Omental fat pad (tissue), 3 donors: ENCODE measurements at regions not wholly inside any gene's neighbourhood (a gene's known extent, or its start where the extent isn't known, plus 50 kb on each side); places are given as distances from the start of the nearest gene placed in this dataset.
"Not testable (repeated sequence)": the region's sequence is repeated elsewhere in the genome, so short reads cannot be mapped to it uniquely, and the experiment has no call there.

Experiments
- ATAC-seq: fragments of 150-250 bp; one replicate; pipeline ENCODE4 v1.9.1; 2016; ENCODE audit warnings: mild to moderate bottlenecking, moderate library complexity; ENCODE audit not compliant: low FRiP score
- DNase-seq: peaks from one replicate; pipeline ENCODE4 v3.0.0-alpha.2; 2019; ENCODE audit warnings: low spot score
- TF ChIP-seq, protein P1 (sequence below), 3 donors: fragments of 450-650 bp; IDR thresholded peaks; one replicate each; pipeline ENCODE4 v1.5.1; 2016 to 2017; ENCODE audit warnings: antibody characterized with exemption in 3 of 3, mild to moderate bottlenecking in 3 of 3, moderate library complexity in 2 of 3

DNA sequence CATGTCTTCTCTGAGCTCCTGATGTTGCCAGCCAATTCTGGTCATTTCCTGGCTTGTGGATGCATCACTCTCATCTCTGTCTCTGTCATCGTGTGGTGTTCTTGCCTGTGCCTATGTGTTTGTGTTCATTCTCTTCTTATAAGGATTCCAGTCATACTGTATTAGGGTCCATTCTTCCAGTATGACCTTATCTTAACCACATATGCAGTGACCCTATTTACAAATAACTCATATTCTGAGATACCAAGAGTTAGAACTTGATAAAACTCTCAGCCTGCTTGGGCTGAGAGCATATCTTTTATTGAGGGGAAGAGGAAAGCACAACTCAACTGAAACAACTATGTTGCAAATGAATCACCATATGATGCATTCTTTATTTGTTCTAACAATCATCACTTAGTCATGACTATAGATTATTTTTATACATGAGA lies 189.0 kb upstream of the ANXA10 start:
- TF ChIP-seq, protein P1, sequence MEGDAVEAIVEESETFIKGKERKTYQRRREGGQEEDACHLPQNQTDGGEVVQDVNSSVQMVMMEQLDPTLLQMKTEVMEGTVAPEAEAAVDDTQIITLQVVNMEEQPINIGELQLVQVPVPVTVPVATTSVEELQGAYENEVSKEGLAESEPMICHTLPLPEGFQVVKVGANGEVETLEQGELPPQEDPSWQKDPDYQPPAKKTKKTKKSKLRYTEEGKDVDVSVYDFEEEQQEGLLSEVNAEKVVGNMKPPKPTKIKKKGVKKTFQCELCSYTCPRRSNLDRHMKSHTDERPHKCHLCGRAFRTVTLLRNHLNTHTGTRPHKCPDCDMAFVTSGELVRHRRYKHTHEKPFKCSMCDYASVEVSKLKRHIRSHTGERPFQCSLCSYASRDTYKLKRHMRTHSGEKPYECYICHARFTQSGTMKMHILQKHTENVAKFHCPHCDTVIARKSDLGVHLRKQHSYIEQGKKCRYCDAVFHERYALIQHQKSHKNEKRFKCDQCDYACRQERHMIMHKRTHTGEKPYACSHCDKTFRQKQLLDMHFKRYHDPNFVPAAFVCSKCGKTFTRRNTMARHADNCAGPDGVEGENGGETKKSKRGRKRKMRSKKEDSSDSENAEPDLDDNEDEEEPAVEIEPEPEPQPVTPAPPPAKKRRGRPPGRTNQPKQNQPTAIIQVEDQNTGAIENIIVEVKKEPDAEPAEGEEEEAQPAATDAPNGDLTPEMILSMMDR (IDR thresholded peaks at IDR 0.05): no peak
- no peak for ATAC-seq
- DNase-seq: no peak

DNA sequence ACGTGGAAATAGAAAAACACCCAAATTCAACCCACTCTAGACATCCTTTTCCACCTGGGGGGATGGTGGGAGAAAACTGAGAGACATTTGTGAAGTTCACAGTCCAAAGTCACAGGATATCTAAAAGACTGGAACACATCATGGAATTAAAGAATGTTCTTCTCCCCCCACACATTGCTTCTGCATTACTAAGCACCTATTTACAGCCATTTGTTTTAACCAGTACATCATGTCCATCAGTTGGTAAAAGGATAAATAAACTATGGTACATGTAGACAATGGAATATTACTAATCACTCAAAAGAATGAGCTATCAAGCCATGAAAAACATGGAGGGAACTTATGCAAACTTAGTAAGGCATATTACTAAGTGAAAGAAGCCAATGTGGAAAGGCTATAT lies 185.5 kb upstream of the ANXA10 start:
- DNase-seq (no peak), ATAC-seq (no peak)
- TF ChIP-seq, protein P1 (IDR thresholded peaks at IDR 0.05): no peak

DNA sequence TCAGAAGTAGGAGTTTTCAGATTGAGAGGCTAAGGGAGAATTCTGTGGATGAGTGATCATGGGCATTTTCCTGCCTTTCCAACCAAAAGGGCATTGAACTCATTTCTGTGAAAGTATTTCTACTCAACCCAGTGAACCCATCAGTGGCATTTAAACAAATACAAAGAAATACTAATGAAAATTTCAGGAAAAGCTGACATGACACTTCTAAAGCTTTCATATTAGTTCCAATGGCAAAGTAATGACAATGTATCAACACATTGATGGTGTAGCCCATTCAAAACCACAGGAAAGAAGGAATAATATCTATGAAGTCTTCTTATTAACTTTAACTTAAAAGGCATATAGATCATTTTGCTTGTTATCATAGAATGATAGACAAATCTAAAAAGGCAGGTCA lies 183.5 kb upstream of the ANXA10 start:
- no peak for DNase-seq
- ATAC-seq: no peak
- TF ChIP-seq, protein P1 (IDR thresholded peaks at IDR 0.05): no peak

DNA sequence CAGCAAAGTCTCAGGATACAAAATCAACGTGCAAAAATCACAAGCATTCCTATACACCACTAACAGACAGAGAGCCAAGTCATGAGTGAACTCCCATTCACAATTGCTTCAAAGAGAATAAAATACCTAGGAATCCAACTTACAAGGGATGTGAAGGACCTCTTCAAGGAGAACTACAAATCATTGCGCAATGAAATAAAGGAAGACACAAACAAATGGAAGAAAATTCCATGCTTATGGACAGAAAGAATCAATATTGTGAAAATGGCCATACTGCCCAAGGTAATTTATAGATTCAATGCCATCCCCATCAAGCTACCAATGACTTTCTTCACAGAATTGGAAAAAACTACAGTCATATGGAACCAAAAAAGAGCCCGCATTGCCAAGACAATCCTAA lies 179.8 kb upstream of the ANXA10 start:
- not testable (repeated sequence) for DNase-seq, ATAC-seq

DNA sequence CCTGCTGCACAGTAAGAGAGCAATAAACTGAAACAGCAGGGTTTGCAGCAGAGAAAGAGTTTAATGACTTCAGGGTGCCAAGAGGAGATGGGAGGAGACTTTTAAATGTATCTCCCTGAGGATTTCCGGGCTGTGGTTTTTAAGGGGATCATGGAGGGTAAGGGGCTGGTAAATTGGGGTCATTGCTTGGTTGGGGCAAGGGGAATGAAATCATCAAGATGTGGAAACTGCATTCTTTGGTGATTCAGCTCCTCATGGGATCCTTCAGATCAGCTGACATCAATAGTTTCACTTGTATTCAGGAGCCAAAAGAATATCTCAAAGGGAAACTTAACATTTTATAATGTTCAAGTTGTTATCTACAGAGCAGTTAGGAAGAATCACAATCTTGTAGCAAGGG lies 174.3 kb upstream of the ANXA10 start:
- ATAC-seq (no peak), DNase-seq (no peak)
- TF ChIP-seq, protein P1 (IDR thresholded peaks at IDR 0.05): no peak

DNA sequence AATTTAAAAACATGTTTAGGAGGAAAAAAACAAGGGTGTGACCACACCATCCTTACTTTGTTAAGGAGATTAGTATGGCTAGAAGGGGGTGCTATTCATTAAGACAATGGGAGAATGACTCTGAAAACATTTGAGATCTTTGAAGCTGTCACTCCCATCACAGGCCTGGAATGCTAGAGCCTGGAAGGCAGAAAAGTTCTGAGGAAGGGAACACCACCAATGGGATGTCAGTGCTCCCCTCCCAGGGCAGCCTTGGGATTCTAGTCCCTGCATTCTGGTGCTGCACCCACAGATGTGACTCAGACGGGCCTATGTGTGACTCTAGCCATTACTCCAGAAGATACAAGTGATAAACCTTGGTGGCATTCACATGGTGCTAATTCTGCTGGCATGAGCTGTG lies 162.2 kb upstream of the ANXA10 start:
- ATAC-seq (no peak), DNase-seq (no peak)
- TF ChIP-seq, protein P1 (IDR thresholded peaks at IDR 0.05): no peak

DNA sequence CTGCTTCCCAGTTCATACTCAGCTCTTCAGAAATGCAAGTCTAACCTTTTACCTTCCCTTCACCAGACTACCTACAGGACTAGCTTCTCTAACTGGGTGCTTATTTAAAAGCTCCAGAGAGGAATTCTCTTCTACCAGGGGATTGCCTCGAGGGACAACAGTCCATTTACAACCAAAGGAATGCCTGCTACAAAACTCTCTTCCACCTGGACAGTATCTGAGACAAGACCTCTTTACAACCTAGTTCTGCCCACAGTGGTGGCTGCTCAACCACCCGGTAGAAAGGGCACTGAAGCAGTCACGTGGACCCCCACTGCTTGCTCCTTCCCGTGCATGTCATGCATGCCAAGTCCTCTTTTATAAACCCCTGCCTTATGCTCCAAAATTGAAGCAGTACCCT lies 158.1 kb upstream of the ANXA10 start:
- DNase-seq (no peak), ATAC-seq (no peak)
- TF ChIP-seq, protein P1 (IDR thresholded peaks at IDR 0.05): no peak
